ENCODE measurements at regions not wholly inside any gene's neighbourhood (a gene's known extent, or its start where the extent isn't known, plus 50 kb on each side); places are given as distances from the start of the nearest gene placed in this dataset.

GRCh38 chr3:87968668-87969067 lies 90.1 kb downstream of the CGGBP1 start:
- no peak overlapping the region for H3K27ac Mint-ChIP-seq
- ChIA-PET CTCF (no interaction called here), POLR2A (no interaction called here)
- peaks cover under 1% of the 10 kb centered on the region for H3K4me1 Mint-ChIP-seq
- ATAC-seq: no peak
- peaks cover 24% of the 10 kb centered on the region for H3K36me3 Mint-ChIP-seq
- H3K27me3 Mint-ChIP-seq (ENCODE audit: low read depth): no peaks in the 10 kb centered on the region
- DNase-seq (ENCODE audit: low spot score): no peak
- TF ChIP-seq ATF2 (CRISPR knock-in tag; IDR thresholded peaks at IDR 0.05; ENCODE audit: borderline replicate concordance, low read depth) (no peak), RORB (CRISPR knock-in tag; IDR thresholded peaks at IDR 0.05) (no peak)
- H3K9me3 Mint-ChIP-seq: peaks cover 34% of the 10 kb centered on the region
- no peak overlapping the region for H3K4me3 Mint-ChIP-seq

- no peaks in the 10 kb centered on the region for H3K27me3 Mint-ChIP-seq (ENCODE audit: low read depth)
- H3K36me3 Mint-ChIP-seq: no peaks in the 10 kb centered on the region
- H3K27ac Mint-ChIP-seq: no peak overlapping the region
- peaks cover 14% of the 10 kb centered on the region for H3K4me1 Mint-ChIP-seq
- ChIA-PET POLR2A (no interaction called here), CTCF (interaction anchor here (0.5 to 1.5 kb wide), 2 partner anchors 53 to 187 kb away, joined by 3 read pairs; no protein-coding TSS in a partner anchor)
- H3K9me3 Mint-ChIP-seq: no peaks in the 10 kb centered on the region
- DNase-seq (ENCODE audit: low spot score): no peak
- no peak for TF ChIP-seq NFYB (CRISPR knock-in tag; conservative IDR thresholded peaks at IDR 0.05; ENCODE audit: low read depth)
- no peak for TF ChIP-seq ATF1 (CRISPR knock-in tag; IDR thresholded peaks at IDR 0.05)
- TF ChIP-seq MLX (CRISPR knock-in tag; IDR thresholded peaks at IDR 0.05): no peak
- no peak for TF ChIP-seq NR3C1 (CRISPR knock-in tag; conservative IDR thresholded peaks at IDR 0.05; ENCODE audit: low read depth)
- no peak for TF ChIP-seq FOXK1 (CRISPR knock-in tag; IDR thresholded peaks at IDR 0.05)
- no peak for TF ChIP-seq ZNF671 (CRISPR knock-in tag; IDR thresholded peaks at IDR 0.05)
- no peak for TF ChIP-seq ZNF263 (CRISPR knock-in tag; IDR thresholded peaks at IDR 0.05; ENCODE audit: low read depth)
- no peak for TF ChIP-seq NR2C2 (CRISPR knock-in tag; IDR thresholded peaks at IDR 0.05)
- TF ChIP-seq ZNF219 (CRISPR knock-in tag; IDR thresholded peaks at IDR 0.05; ENCODE audit: borderline replicate concordance): no peak
- TF ChIP-seq HMGA2 (CRISPR knock-in tag; IDR thresholded peaks at IDR 0.05): no peak
- no peak for TF ChIP-seq IRF2 (CRISPR knock-in tag; IDR thresholded peaks at IDR 0.05; ENCODE audit: borderline replicate concordance, low read depth)
- TF ChIP-seq ATF2 (CRISPR knock-in tag; IDR thresholded peaks at IDR 0.05; ENCODE audit: borderline replicate concordance, low read depth): no peak
- no peak for TF ChIP-seq E2F4 (CRISPR knock-in tag; IDR thresholded peaks at IDR 0.05; ENCODE audit: borderline replicate concordance, low read depth)
- no peak for TF ChIP-seq TCF7 (CRISPR knock-in tag; IDR thresholded peaks at IDR 0.05; ENCODE audit: low read depth)
- no peak for TF ChIP-seq JUN (CRISPR knock-in tag; IDR thresholded peaks at IDR 0.05)
- no peak for TF ChIP-seq CDX4 (CRISPR knock-in tag; IDR thresholded peaks at IDR 0.05; ENCODE audit: borderline replicate concordance)
- no peak overlapping the region for H3K4me3 Mint-ChIP-seq
- ATAC-seq: no peak
Measured at GRCh38 chr3:87958289-87958688, 100.5 kb downstream of the CGGBP1 start.

GRCh38 chr3:87957575-87957974 lies 101.2 kb downstream of the CGGBP1 start:
- H3K27ac Mint-ChIP-seq: no peak overlapping the region
- DNase-seq (ENCODE audit: low spot score) (no peak), ATAC-seq (no peak)
- no peak overlapping the region for H3K4me3 Mint-ChIP-seq
- no peaks in the 10 kb centered on the region for H3K27me3 Mint-ChIP-seq (ENCODE audit: low read depth)
- CTCF ChIA-PET: interaction anchor here (0.5 to 1.5 kb wide), 2 partner anchors 54 to 186 kb away, joined by 3 read pairs; no protein-coding TSS in a partner anchor
- H3K9me3 Mint-ChIP-seq: no peaks in the 10 kb centered on the region
- TF ChIP-seq ATF3 (CRISPR knock-in tag; conservative IDR thresholded peaks at IDR 0.05): no peak
- no peak for TF ChIP-seq SMAD4 (CRISPR knock-in tag; IDR thresholded peaks at IDR 0.05)
- no peak for TF ChIP-seq SOX15 (CRISPR knock-in tag; IDR thresholded peaks at IDR 0.05)
- TF ChIP-seq ZNF263 (CRISPR knock-in tag; IDR thresholded peaks at IDR 0.05; ENCODE audit: low read depth): no peak
- no peak for TF ChIP-seq ATF2 (CRISPR knock-in tag; IDR thresholded peaks at IDR 0.05; ENCODE audit: borderline replicate concordance, low read depth)
- TF ChIP-seq AFF4 (CRISPR knock-in tag; IDR thresholded peaks at IDR 0.05; ENCODE audit: borderline replicate concordance): no peak
- H3K36me3 Mint-ChIP-seq: no peaks in the 10 kb centered on the region
- POLR2A ChIA-PET: no interaction called here
- peaks cover 14% of the 10 kb centered on the region for H3K4me1 Mint-ChIP-seq
